ENCODE measurements at regions not wholly inside any gene's neighbourhood (a gene's known extent, or its start where the extent isn't known, plus 50 kb on each side); places are given as distances from the start of the nearest gene placed in this dataset.

DNA sequence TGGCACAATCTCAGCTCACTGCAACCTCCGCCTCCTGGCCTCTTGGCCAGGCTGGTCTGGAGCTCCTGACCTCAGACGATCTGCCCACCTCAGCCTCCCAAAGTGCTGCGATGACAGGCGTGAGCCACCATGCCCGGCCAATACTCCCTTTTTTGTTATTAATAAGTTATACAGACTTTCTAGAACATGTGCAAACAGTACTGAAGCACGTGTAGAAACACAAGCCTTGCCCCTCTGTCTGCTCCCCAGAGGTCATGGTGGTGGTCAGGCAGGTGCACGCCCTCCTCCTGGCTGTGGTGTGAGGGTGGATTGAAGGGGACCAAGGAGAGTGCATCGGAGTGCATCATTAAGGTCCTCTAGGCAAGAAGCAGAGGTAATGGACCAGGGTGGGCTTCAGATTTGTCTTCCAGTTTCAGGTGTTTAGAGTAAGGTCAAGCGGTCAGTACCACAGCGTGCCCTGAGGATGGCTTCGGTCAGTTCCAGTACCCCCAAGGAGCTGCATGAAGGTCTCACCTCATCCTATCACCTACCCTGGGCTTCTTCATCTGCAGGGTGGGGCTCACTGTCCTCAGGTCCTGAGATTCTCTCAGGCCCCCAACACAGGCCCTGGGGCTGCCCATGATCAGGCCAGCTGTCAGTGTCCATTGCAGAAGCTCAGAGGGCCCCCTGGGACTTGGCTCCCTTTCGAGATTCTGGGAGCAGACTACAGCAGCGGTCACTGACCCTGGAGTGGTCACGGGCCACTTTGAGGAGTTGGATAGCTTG, 124.3 kb downstream of the GLI2 start:
- Histone ChIP-seq H3K4me3 (ENCODE audit: low read depth, low read length) (no peak overlapping the region), H3K27me3 (ENCODE audit: control insufficient read depth, insufficient read depth, low read length) (no peaks in the 10 kb centered on the region), H3K9me3 (ENCODE audit: control insufficient read depth, insufficient read depth, low read length) (no peaks in the 10 kb centered on the region), H3K27ac (ENCODE audit: low read depth, low read length) (no peak overlapping the region)
- TF ChIP-seq, protein P1, sequence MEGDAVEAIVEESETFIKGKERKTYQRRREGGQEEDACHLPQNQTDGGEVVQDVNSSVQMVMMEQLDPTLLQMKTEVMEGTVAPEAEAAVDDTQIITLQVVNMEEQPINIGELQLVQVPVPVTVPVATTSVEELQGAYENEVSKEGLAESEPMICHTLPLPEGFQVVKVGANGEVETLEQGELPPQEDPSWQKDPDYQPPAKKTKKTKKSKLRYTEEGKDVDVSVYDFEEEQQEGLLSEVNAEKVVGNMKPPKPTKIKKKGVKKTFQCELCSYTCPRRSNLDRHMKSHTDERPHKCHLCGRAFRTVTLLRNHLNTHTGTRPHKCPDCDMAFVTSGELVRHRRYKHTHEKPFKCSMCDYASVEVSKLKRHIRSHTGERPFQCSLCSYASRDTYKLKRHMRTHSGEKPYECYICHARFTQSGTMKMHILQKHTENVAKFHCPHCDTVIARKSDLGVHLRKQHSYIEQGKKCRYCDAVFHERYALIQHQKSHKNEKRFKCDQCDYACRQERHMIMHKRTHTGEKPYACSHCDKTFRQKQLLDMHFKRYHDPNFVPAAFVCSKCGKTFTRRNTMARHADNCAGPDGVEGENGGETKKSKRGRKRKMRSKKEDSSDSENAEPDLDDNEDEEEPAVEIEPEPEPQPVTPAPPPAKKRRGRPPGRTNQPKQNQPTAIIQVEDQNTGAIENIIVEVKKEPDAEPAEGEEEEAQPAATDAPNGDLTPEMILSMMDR (IDR thresholded peaks at IDR 0.05; ENCODE audit: low read depth, low read length), result no peak
- DNase-seq (ENCODE audit: low read depth, low spot score), result no peak
- POLR2A ChIA-PET, result interaction anchor here (0.7 kb wide), 1 partner anchor 315 kb away, joined by 5 read pairs; no protein-coding TSS in a partner anchor
- CTCF ChIA-PET, result interaction anchor here (0.7 kb wide), 1 partner anchor 546 kb away, joined by 4 read pairs; no protein-coding TSS in a partner anchor

DNA sequence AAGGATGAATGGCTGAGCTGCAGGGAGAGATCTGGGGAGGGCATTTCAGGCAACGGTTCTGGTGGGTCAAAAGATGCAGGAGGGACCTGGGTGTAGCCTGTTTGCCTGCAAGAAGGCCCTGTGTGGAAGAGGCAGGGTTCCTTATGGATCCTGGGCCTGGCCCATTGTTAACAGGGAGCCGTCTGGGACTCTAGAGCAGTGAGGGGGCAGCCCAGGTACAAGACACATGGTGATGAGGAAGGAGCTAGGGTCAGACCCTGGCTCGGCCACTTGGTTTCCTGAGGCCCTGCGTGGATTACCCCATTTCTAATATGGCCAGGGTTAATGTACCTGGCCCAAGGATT, 124.9 kb downstream of the GLI2 start:
- TF ChIP-seq, protein P1 (IDR thresholded peaks at IDR 0.05; ENCODE audit: low read depth, low read length), result no peak
- Histone ChIP-seq H3K27me3 (ENCODE audit: control insufficient read depth, insufficient read depth, low read length) (no peaks in the 10 kb centered on the region), H3K27ac (ENCODE audit: low read depth, low read length) (no peak overlapping the region), H3K4me3 (ENCODE audit: low read depth, low read length) (no peak overlapping the region), H3K9me3 (ENCODE audit: control insufficient read depth, insufficient read depth, low read length) (no peaks in the 10 kb centered on the region)
- POLR2A ChIA-PET, result no interaction called here
- CTCF ChIA-PET, result no interaction called here
- DNase-seq (ENCODE audit: low read depth, low spot score), result no peak

DNA sequence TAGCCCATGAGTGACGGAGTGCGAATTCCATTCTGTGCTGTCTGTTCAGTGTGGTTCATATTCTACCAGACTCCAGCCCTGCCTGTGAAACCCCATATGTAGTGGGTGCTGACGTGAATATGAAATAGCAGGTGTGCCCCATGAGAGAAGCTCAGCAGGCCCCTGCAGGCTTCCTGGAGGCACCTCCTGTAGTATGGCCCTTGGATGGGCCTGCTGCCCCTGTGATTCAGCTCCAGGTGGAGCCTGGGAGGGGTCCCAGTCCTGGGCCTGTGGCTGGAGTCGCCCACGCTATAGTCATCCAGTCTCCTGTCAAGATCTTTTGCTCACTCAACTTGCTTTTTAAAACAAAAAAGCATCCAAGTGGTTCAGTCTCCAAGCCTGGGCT, 125.5 kb downstream of the GLI2 start:
- H3K9me3 ChIP-seq (ENCODE audit: control insufficient read depth, insufficient read depth, low read length), result no peaks in the 10 kb centered on the region
- no peak overlapping the region for H3K4me3 ChIP-seq (ENCODE audit: low read depth, low read length)
- H3K27me3 ChIP-seq (ENCODE audit: control insufficient read depth, insufficient read depth, low read length), result no peaks in the 10 kb centered on the region
- ChIA-PET POLR2A (no interaction called here), CTCF (no interaction called here)
- peak overlapping the region; percentile 11 for H3K27ac ChIP-seq (ENCODE audit: low read depth, low read length)
- DNase-seq (ENCODE audit: low read depth, low spot score), result no peak
- TF ChIP-seq, protein P1 (IDR thresholded peaks at IDR 0.05; ENCODE audit: low read depth, low read length), result no peak

DNA sequence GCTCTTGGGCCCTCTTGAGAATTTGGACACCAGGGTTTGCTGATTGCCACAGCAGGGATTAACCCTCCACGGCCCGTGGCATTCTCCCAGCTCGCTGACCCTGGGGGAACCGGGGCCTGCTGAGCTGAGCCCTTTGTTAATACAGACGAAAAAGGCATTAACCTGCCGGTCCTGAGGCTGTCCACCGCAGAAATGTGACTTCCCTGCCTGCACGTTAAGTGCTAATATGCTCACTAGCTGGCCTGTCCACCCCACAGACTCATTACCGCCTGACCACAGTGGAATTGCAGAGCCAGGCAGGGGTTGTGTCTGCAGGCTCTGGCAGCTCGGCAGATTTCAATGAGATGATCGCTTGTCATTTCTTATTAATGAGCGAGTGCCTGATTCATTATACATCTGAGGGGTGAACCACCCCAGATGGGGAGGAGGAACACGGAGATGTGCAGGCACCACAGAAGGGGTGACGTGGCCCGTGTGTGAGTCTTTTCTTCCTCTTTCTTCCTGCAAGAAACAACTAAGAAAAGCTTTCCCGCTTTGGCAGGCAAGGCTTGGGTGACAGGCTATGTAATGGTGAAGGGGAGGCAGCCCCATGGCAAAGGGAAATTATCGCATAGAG, 126.0 kb downstream of the GLI2 start:
- Histone ChIP-seq H3K9me3 (ENCODE audit: control insufficient read depth, insufficient read depth, low read length) (no peaks in the 10 kb centered on the region), H3K4me3 (ENCODE audit: low read depth, low read length) (no peak overlapping the region), H3K27me3 (ENCODE audit: control insufficient read depth, insufficient read depth, low read length) (no peaks in the 10 kb centered on the region), H3K27ac (ENCODE audit: low read depth, low read length) (peak overlapping the region; percentile 31)
- no peak for DNase-seq (ENCODE audit: low read depth, low spot score)
- CTCF ChIA-PET, result no interaction called here
- POLR2A ChIA-PET, result interaction anchor here (0.8 kb wide), 1 partner anchor 36 kb away, joined by 3 read pairs; no protein-coding TSS in a partner anchor
- TF ChIP-seq, protein P1 (IDR thresholded peaks at IDR 0.05; ENCODE audit: low read depth, low read length), result no peak

All from AG04450 (cell line).